Mucosa of rectum (tissue), 2 donors: ENCODE measurements at regions not wholly inside any gene's neighbourhood (a gene's known extent, or its start where the extent isn't known, plus 50 kb on each side); places are given as distances from the start of the nearest gene placed in this dataset.

Experiments used
- H3K27ac ChIP-seq, 2 donors: one replicate each; pipeline ENCODE4 v1.7.0; 2013; ENCODE audit warnings: inconsistent platforms in 2 of 2, low read depth in 2 of 2, low read length in 2 of 2
- H3K27me3 ChIP-seq, 2 donors: one replicate each; pipeline ENCODE4 v1.7.0; 2013; ENCODE audit warnings: low read length in 2 of 2; ENCODE audit not compliant: control insufficient read depth in 2 of 2, insufficient read depth in 2 of 2
- H3K36me3 ChIP-seq, 2 donors: one replicate each; pipeline ENCODE4 v1.7.0; 2013; ENCODE audit warnings: low read length in 2 of 2; ENCODE audit not compliant: control insufficient read depth in 2 of 2, insufficient read depth in 2 of 2
- H3K4me1 ChIP-seq, 2 donors: one replicate each; pipeline ENCODE4 v1.7.0; 2013; ENCODE audit warnings: low read length in 2 of 2, mild to moderate bottlenecking in 1 of 2; ENCODE audit not compliant: control insufficient read depth in 2 of 2, insufficient read depth in 2 of 2
- H3K4me3 ChIP-seq, 2 donors: one replicate each; pipeline ENCODE4 v1.7.0; 2013; ENCODE audit warnings: low read length in 2 of 2
- H3K9ac ChIP-seq, 2 donors: one replicate each; pipeline ENCODE4 v1.7.0; 2013; ENCODE audit warnings: low read length in 2 of 2, low read depth in 1 of 2, mild to moderate bottlenecking in 1 of 2
- H3K9me3 ChIP-seq, 2 donors: one replicate each; pipeline ENCODE4 v1.7.0; 2013; ENCODE audit warnings: low read length in 2 of 2; ENCODE audit not compliant: control insufficient read depth in 2 of 2
- donor health status: healthy.
- donor health status: Normal muscosa, but diverticular disease.

DNA sequence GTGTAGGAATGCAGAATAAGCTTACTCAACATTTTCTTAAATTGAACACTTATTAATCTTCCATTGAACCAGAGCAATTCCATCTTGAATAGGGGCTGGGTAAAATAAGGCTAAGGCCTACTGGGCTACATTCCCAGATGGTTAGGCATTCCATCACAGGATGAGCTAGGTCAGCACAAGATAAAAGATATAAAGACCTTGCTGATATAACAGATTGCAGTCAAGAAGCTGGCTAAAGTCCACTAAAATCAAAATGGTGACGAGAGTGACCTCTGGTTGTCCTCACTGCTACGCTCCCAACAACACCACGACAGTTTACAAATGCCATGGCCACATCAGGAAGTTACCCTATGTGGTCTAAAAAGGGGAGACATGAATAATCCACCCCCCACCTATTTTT lies 156.1 kb downstream of the NXNL2 start:
- Histone ChIP-seq H3K9ac (no peak overlapping the region), H3K4me1 (no peaks in the 10 kb centered on the region), H3K27me3 (no peaks in the 10 kb centered on the region), H3K9me3 (no peaks in the 10 kb centered on the region), H3K4me3 (no peak overlapping the region), H3K36me3 (no peaks in the 10 kb centered on the region), H3K27ac (no peak overlapping the region)

DNA sequence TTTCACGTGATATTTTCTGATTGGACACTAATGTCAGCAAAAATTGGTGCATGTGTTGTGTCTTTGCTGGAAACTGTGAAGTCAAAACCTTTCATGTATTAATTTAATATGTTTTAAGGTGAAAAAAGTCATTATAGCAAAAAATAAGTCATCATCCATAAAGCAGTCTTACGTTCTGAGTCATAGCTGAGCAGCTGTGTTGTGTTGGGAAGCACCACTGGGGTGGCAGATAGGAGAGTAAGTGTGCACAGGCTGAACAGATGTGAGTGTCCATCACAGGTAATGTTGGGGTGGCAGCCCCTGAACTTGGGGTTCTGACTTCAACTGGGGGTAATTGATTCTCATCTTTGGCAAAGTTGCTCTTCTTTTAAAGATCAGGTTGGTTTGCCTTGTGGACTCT lies 156.8 kb downstream of the NXNL2 start:
- H3K27me3 ChIP-seq: no peaks in the 10 kb centered on the region
- no peaks in the 10 kb centered on the region for H3K9me3 ChIP-seq
- H3K4me3 ChIP-seq: no peak overlapping the region
- H3K36me3 ChIP-seq: no peaks in the 10 kb centered on the region
- no peaks in the 10 kb centered on the region for H3K4me1 ChIP-seq
- no peak overlapping the region for H3K27ac ChIP-seq
- H3K9ac ChIP-seq: no peak overlapping the region

DNA sequence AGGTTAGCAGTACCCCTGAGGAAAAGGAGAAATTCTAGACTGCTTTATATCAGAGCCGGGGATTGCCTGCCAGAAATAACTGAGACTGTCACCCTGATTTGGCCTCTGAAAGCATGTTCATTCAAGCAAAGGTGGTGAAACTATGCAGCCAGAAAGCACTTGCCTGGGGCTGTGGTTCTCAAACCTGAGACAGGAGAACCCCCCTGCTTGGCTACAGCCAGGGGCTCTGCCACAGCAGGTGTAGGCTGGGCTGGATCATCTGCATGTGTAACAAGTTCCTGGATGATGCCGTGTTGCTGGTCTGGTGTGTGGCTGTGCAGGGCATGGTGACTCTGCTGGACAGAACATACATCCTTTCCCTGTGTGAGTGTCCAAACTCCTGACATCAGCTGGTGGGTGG lies 157.8 kb downstream of the NXNL2 start:
- H3K36me3 ChIP-seq: no peaks in the 10 kb centered on the region
- no peaks in the 10 kb centered on the region for H3K4me1 ChIP-seq
- H3K9ac ChIP-seq: no peak overlapping the region
- no peak overlapping the region for H3K27ac ChIP-seq
- no peaks in the 10 kb centered on the region for H3K9me3 ChIP-seq
- H3K4me3 ChIP-seq: no peak overlapping the region
- no peaks in the 10 kb centered on the region for H3K27me3 ChIP-seq

DNA sequence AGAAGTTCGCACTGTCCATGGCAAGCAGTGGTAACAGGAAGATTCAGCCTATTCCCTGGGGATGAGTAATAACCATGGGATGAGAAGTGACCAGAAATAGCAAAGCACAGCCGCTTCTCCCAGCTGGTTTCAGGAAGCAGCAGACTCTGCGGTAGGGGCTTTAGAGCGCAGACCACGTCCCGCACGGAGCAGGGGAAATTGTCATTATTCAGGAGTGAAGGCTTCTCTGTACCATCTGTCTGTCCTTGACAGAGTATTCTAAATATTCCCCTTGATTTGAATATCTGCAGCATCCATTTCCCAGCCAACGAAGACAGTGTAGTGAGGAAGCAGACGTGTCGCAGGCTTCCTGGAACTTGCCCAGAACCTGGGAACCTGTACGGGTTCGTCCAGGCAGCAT lies 159.6 kb downstream of the NXNL2 start:
- H3K4me3 ChIP-seq: no peak overlapping the region
- H3K4me1 ChIP-seq: no peaks in the 10 kb centered on the region
- no peaks in the 10 kb centered on the region for H3K36me3 ChIP-seq
- no peak overlapping the region for H3K27ac ChIP-seq
- H3K9me3 ChIP-seq: no peaks in the 10 kb centered on the region
- no peak overlapping the region for H3K9ac ChIP-seq
- no peaks in the 10 kb centered on the region for H3K27me3 ChIP-seq

DNA sequence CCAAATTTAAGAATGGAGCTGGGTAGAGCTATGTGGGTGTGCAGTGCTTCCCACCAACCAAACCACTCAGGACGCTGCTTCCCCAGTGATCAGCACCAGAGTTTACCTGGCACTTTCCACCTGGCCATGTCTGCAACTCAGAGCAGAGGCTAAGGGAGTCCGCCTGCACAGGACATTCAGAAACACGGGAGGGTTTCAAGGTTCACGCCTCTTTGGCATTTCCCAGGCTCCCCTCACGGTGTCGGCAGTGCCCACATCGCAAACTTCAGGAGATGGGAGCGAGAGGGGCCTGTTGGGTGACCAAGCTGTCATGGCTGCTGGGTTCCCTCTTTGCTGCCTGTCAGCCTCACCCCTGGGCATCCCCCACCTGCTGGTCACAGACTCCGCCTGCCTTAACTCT lies 161.5 kb downstream of the NXNL2 start:
- no peaks in the 10 kb centered on the region for H3K9me3 ChIP-seq
- H3K27ac ChIP-seq: no peak overlapping the region
- H3K36me3 ChIP-seq: no peaks in the 10 kb centered on the region
- no peak overlapping the region for H3K9ac ChIP-seq
- no peaks in the 10 kb centered on the region for H3K4me1 ChIP-seq
- no peaks in the 10 kb centered on the region for H3K27me3 ChIP-seq
- no peak overlapping the region for H3K4me3 ChIP-seq

DNA sequence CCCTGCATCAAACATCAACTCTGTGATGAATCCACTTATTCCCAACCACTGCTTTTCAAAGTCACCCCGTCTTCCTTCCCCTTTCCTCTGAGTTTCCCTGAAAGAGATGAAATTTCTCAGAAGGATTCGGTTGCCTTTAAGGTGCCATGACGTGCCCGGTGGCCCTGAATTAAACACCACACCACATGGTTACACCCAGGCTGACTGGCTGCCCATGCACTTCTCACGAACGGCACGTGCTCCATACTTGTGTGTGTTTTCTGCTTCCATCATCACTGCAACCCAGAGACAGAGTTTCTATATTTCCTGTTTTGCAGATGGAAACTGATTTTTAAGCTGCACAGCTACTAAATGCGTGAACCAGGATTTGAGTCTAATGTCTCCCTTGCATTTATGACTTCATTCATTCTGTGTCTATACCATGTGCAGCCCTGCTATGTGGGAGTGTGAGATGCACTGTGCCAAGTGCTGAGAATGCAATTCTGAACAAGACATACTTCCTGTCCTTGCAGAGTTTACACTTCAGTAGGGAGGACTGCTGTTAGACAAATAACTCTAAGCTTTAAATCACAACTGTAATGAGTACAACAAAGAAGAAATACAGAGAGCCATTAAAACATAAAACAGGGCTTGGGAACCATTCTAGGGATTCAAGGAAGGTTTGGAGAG lies 162.9 kb downstream of the NXNL2 start:
- H3K9me3 ChIP-seq: no peaks in the 10 kb centered on the region
- no peaks in the 10 kb centered on the region for H3K4me1 ChIP-seq
- H3K9ac ChIP-seq: no peak overlapping the region
- H3K36me3 ChIP-seq: no peaks in the 10 kb centered on the region
- H3K27me3 ChIP-seq: no peaks in the 10 kb centered on the region
- H3K4me3 ChIP-seq: no peak overlapping the region
- no peak overlapping the region for H3K27ac ChIP-seq

DNA sequence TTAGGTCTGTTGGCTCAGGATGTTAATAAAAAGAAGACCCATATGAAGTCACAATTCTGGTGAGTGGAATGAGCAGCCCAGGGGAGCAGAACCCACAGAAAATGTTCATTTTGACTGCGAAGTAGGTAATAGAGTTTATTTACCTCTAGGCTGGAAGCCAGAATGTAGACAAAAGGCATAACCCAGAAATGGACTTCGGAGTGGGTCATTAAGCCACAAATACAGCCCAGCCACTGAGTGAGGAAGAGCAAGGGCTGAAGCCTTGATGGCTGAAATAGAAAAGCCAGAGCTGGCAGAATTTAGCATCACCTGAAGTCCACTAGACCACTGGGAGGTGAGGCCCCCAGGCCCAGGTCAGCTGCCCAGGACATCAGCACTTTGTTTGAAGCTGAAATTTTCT lies 168.0 kb downstream of the NXNL2 start:
- H3K36me3 ChIP-seq: no peaks in the 10 kb centered on the region
- H3K9ac ChIP-seq: no peak overlapping the region
- no peaks in the 10 kb centered on the region for H3K4me1 ChIP-seq
- no peaks in the 10 kb centered on the region for H3K9me3 ChIP-seq
- no peaks in the 10 kb centered on the region for H3K27me3 ChIP-seq
- H3K27ac ChIP-seq: no peak overlapping the region
- no peak overlapping the region for H3K4me3 ChIP-seq

DNA sequence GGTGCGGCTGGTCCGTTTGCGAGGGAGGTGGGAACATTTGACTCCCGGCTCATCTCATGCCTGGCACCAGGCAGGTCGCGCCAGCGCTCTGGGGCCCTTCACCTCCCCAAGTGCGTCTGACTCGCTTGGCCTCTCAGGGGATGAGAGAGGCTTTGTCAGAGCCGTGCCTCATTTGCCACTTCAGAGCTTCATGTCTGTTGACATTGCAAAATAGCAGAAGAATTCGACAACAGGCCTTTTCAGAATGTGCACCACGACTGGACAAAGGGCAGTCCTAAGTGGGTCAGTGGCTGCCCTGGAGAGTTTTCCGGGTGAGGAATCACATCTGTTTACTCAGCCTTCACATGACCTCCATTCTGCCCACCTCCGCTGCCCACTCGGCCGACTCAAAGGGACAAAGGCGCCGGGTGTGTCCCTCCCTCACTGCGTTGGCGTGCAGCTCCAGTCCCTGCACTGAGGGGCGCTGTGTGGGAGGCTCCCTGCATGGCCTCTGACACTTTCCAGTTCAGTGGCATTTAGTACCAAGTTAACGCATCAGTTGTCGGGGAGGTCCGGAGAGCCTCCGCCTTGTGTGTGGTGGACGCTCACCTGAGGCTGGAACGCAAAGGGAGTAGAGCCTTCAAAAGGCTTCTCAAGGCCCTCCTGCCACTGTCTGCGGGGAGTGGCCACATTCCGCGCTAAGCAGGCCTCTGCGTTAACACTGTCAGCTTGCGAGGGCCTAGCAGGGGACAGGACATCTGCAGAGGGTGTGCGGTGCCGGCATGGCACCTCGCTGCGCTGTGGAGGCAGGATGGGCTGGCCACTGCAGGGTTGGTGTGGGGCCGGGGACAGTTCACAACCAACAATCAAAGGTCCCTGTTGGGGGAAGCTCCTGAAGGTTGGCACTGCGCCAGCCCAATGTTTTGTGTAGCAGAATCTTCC lies 171.5 kb downstream of the NXNL2 start:
- H3K4me3 ChIP-seq: no peak overlapping the region
- no peaks in the 10 kb centered on the region for H3K4me1 ChIP-seq
- H3K9me3 ChIP-seq: no peaks in the 10 kb centered on the region
- H3K27ac ChIP-seq: no peak overlapping the region
- H3K27me3 ChIP-seq: no peaks in the 10 kb centered on the region
- no peak overlapping the region for H3K9ac ChIP-seq
- H3K36me3 ChIP-seq: no peaks in the 10 kb centered on the region

DNA sequence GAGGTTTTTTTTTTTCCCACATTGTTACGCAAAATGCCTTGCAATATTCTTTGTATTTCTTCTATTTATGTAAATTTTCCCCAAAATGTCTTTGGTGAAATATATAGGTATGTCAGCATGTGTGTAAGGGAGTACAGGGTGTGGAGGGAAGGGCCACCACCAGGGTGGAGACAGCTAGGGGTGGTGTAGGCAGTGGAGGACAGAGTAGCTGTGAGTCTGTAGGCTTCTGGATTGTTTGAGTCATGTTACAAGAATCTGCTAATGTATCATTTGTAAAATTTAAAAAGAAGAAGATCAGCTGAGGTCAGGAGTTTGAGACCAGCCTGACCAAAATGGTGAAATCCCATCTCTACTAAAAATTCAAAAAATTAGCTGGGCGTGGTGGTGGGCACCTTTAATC lies 175.5 kb downstream of the NXNL2 start:
- Histone ChIP-seq H3K27me3 (no peaks in the 10 kb centered on the region), H3K4me1 (no peaks in the 10 kb centered on the region), H3K27ac (no peak overlapping the region), H3K4me3 (no peak overlapping the region), H3K9ac (no peak overlapping the region), H3K9me3 (no peaks in the 10 kb centered on the region), H3K36me3 (no peaks in the 10 kb centered on the region)

DNA sequence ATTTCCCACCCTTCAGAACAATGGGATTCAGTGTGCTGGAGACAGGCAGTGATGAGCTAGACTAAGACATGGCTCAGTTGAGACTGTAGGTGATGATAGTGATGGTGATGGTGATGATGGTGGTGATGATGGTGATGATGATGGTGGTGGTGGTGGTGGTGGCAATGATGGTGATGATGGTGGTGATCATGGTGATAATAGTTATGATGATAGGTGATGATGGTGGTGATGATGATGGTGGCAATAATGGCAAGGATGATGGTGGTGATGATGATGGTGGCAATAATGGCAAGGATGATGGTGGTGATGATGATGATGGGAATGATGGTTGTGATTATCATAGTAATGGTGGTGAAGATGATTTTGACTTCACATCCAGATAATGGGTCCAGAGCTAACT lies 176.7 kb downstream of the NXNL2 start:
- no peak overlapping the region for H3K4me3 ChIP-seq
- no peaks in the 10 kb centered on the region for H3K36me3 ChIP-seq
- H3K9me3 ChIP-seq: no peaks in the 10 kb centered on the region
- H3K27me3 ChIP-seq: no peaks in the 10 kb centered on the region
- no peaks in the 10 kb centered on the region for H3K4me1 ChIP-seq
- no peak overlapping the region for H3K9ac ChIP-seq
- H3K27ac ChIP-seq: no peak overlapping the region
